ENCODE measurements at regions not wholly inside any gene's neighbourhood (a gene's known extent, or its start where the extent isn't known, plus 50 kb on each side); places are given as distances from the start of the nearest gene placed in this dataset.

DNA sequence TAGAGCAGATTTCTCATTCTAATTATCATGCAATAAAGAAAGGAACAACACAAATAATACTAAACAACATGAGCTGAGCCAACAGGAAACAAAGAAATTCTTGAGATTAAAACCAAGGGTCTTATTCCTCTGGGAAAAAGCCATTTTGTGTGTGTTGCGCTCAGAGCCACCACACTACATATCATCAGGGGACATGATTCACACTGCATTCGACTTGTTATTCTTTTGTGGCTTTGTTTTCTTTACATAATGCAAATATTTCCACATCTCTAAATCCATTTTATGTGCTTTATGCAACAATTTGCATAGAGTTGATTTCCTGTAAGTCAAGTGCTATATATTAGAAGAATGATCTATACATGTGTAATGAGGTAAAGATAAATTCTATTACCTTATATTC lies 719.6 kb downstream of the TBC1D32 start:
- TF ChIP-seq, protein P1, sequence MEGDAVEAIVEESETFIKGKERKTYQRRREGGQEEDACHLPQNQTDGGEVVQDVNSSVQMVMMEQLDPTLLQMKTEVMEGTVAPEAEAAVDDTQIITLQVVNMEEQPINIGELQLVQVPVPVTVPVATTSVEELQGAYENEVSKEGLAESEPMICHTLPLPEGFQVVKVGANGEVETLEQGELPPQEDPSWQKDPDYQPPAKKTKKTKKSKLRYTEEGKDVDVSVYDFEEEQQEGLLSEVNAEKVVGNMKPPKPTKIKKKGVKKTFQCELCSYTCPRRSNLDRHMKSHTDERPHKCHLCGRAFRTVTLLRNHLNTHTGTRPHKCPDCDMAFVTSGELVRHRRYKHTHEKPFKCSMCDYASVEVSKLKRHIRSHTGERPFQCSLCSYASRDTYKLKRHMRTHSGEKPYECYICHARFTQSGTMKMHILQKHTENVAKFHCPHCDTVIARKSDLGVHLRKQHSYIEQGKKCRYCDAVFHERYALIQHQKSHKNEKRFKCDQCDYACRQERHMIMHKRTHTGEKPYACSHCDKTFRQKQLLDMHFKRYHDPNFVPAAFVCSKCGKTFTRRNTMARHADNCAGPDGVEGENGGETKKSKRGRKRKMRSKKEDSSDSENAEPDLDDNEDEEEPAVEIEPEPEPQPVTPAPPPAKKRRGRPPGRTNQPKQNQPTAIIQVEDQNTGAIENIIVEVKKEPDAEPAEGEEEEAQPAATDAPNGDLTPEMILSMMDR (IDR thresholded peaks at IDR 0.05; ENCODE audit: insufficient read depth, low read length, missing control alignments): no peak
- DNase-seq (ENCODE audit: low read depth, low spot score): no peak
- POLR2A ChIA-PET: no interaction called here
- H3K4me3 ChIP-seq (ENCODE audit: low read depth, low read length): no peak overlapping the region
- CTCF ChIA-PET: no interaction called here

DNA sequence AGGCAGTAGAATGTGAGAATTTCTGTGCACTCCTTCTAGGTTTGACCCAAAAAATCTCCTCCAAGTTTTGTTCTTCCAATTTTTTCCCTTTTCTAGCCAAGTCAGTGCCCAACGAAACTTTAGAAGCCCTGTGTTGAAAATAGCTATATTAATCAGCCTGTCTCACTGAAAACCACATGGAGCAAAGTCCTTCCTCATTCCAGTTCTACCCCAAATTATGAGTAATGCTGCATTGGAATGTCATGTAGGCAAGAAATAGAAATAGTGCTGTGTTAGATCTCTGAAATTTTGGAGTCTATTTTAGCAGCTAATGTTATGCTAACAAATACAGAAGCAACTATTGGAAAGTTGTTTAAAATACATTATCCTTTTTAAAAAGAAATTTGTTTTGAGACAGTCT lies 725.5 kb downstream of the TBC1D32 start:
- ChIA-PET CTCF (no interaction called here), POLR2A (no interaction called here)

DNA sequence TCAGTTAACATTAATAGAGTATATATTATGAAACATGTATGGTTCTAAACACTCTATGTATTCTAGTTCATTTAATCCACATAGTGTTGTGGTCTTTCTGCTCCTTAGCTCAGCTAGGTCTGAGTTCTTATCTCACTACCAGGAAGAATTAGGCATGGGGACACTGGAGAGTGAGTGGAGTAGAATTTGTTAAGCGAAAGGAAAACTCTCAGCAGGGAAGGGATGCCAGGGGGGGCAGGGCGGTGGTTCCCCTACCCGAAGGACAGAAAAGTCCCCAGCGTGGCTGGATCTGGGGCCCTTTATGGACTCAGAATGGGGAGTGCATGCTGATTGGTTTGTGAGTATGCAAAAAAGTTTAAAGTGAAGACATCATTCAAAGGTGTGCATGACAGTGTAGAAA lies 727.5 kb downstream of the TBC1D32 start:
- no peak overlapping the region for H3K4me3 ChIP-seq (ENCODE audit: low read depth, low read length)
- ChIA-PET CTCF (no interaction called here), POLR2A (no interaction called here)
- TF ChIP-seq, protein P1 (IDR thresholded peaks at IDR 0.05; ENCODE audit: insufficient read depth, low read length, missing control alignments): no peak
- no peak for DNase-seq (ENCODE audit: low read depth, low spot score)

More for the DNA sequence above, 725.5 kb downstream of the TBC1D32 start:
- no peak for DNase-seq (ENCODE audit: low read depth, low spot score)
- TF ChIP-seq, protein P1 (IDR thresholded peaks at IDR 0.05; ENCODE audit: insufficient read depth, low read length, missing control alignments): no peak
- no peak overlapping the region for H3K4me3 ChIP-seq (ENCODE audit: low read depth, low read length)

DNA sequence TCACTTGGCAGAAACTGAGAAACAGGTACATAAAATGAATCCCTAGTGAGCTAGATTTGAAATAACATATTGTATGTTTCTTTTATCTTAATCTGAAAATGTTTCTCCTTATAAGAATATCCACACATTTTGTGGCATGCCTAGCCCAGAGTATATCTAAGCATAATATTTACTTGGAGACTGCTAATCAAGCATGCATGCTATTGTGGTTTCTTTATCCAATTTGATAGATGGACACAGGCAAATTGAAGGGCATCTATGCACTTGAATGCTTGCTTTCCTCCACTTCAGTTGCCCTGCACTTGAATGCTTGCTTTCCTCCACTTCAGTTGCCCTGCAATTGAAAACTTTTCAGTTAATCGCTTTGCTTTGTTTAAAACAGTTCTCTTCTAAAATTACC lies 729.8 kb downstream of the TBC1D32 start:
- TF ChIP-seq, protein P1 (IDR thresholded peaks at IDR 0.05; ENCODE audit: insufficient read depth, low read length, missing control alignments): no peak
- CTCF ChIA-PET: no interaction called here
- no peak overlapping the region for H3K4me3 ChIP-seq (ENCODE audit: low read depth, low read length)

DNA sequence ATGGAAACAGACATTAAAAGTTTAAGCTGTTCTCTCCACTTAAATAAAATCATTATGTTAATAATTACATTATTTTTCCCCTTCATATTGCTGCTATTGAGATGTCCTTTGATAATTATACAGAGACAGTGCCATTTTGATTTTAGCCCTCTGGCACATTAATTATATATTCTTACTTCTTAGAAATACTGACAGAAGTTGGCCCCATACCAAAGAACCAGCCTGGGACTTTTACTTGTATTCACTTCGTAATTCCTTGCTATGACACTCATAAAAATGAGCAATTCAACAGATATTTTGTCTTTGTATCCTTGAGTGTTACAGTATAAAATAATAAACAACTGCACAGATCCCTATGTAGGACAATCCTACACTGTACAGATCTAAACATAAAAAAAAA lies 743.7 kb downstream of the TBC1D32 start:
- POLR2A ChIA-PET: no interaction called here
- H3K4me3 ChIP-seq (ENCODE audit: low read depth, low read length): no peak overlapping the region
- DNase-seq (ENCODE audit: low read depth, low spot score): no peak
- TF ChIP-seq, protein P1 (IDR thresholded peaks at IDR 0.05; ENCODE audit: insufficient read depth, low read length, missing control alignments): no peak
- CTCF ChIA-PET: no interaction called here

More for the DNA sequence above, 729.8 kb downstream of the TBC1D32 start:
- no peak for DNase-seq (ENCODE audit: low read depth, low spot score)
- POLR2A ChIA-PET: no interaction called here

DNA sequence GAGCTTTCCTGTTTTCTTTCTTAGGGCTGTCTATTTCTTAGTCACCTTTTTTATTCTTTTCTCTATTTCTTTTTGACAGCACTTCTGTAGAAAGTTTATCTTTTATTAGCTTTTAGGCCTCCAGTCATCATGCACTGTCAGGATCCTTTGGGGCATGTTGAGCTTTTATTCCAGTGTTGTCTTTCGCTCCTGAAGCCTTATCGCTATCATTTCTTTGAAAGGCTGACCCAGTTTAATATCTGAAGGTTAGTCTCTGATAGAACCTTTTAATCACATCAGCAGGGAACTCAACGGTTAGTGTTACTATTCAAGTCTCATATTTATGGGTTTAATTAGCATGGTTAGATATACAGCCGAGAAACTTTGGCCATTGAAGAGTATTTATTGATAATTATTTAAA lies 745.9 kb downstream of the TBC1D32 start:
- TF ChIP-seq, protein P1 (IDR thresholded peaks at IDR 0.05; ENCODE audit: insufficient read depth, low read length, missing control alignments): no peak
- CTCF ChIA-PET: no interaction called here
- H3K4me3 ChIP-seq (ENCODE audit: low read depth, low read length): no peak overlapping the region
- DNase-seq (ENCODE audit: low read depth, low spot score): no peak
- POLR2A ChIA-PET: no interaction called here

All from AG04449 (cell line).